MM.1S (cell line): ENCODE measurements at regions not wholly inside any gene's neighbourhood (a gene's known extent, or its start where the extent isn't known, plus 50 kb on each side); places are given as distances from the start of the nearest gene placed in this dataset.

Experiments
- DNase-seq: peaks from one replicate; pipeline ENCODE4 v3.0.0-alpha.2; 2015
- H2AFZ ChIP-seq: fragments of 300-600 bp; sonication (generic); 2 replicates; pipeline ENCODE4 v1.6.0; 2016; ENCODE audit warnings: antibody characterized with exemption, low read length
- H3F3A ChIP-seq: fragments of 300-600 bp; sonication (generic); 2 replicates; pipeline ENCODE4 v1.6.1; 2016; ENCODE audit warnings: mild to moderate bottlenecking, antibody characterized with exemption, low read length, moderate library complexity, mixed read lengths; ENCODE audit not compliant: insufficient read depth
- H3K27ac ChIP-seq: fragments of 300-600 bp; sonication (generic); 2 replicates; pipeline ENCODE4 v1.5.1; 2016; ENCODE audit warnings: mild to moderate bottlenecking, low read length
- H3K27me3 ChIP-seq: fragments of 300-600 bp; sonication (generic); replicated peaks from 2 replicates; pipeline ENCODE4 v1.6.0; 2016; ENCODE audit warnings: low read length; ENCODE audit not compliant: insufficient read depth
- H3K36me3 ChIP-seq: fragments of 300-600 bp; sonication (generic); replicated peaks from 2 replicates; pipeline ENCODE4 v1.6.1; 2016; ENCODE audit warnings: mild to moderate bottlenecking, low read length, mixed read lengths; ENCODE audit not compliant: insufficient read depth
- H3K4me1 ChIP-seq: fragments of 300-600 bp; sonication (generic); 2 replicates; pipeline ENCODE4 v1.6.1; 2016; ENCODE audit warnings: low read length, mixed read lengths
- H3K4me2 ChIP-seq: fragments of 300-600 bp; sonication (generic); 2 replicates; pipeline ENCODE4 v1.6.0; 2016; ENCODE audit warnings: low read depth, low read length
- H3K4me3 ChIP-seq: fragments of 300-600 bp; sonication (generic); 2 replicates; pipeline ENCODE4 v1.5.1; 2016; ENCODE audit warnings: low read length, mixed read lengths
- H3K79me2 ChIP-seq: fragments of 300-600 bp; sonication (generic); 2 replicates; pipeline ENCODE4 v1.6.1; 2016; ENCODE audit warnings: mixed run types, low read length, mixed read lengths
- H3K9ac ChIP-seq: fragments of 300-600 bp; sonication (generic); 2 replicates; pipeline ENCODE4 v1.6.1; 2016; ENCODE audit warnings: low read length, mixed read lengths
- H3K9me2 ChIP-seq: fragments of 300-600 bp; sonication (generic); replicated peaks from 2 replicates; pipeline ENCODE4 v1.6.1; 2016; ENCODE audit warnings: mild to moderate bottlenecking, low read length, mixed read lengths; ENCODE audit not compliant: insufficient read depth
- H3K9me3 ChIP-seq: fragments of 300-600 bp; sonication (generic); replicated peaks from 2 replicates; pipeline ENCODE4 v1.6.1; 2016; ENCODE audit warnings: mild to moderate bottlenecking, low read length, mixed read lengths; ENCODE audit not compliant: insufficient read depth
- H4K20me1 ChIP-seq: fragments of 300-600 bp; sonication (generic); 2 replicates; pipeline ENCODE4 v1.6.1; 2016; ENCODE audit warnings: mild to moderate bottlenecking, low read length, moderate library complexity, mixed read lengths; ENCODE audit not compliant: insufficient read depth
- EZH2 ChIP-seq: fragments of 300-600 bp; sonication (generic); optimal IDR thresholded peaks from 2 replicates; pipeline ENCODE3; 2017; ENCODE audit warnings: low read depth, mild to moderate bottlenecking, antibody characterized with exemption, low read length, mixed read lengths
- EZH2phosphoT487 ChIP-seq: fragments of 300-600 bp; sonication (generic); IDR thresholded peaks from 2 replicates; pipeline ENCODE4 v1.6.1; 2018; ENCODE audit warnings: antibody characterized with exemption, low read length
- TF ChIP-seq, protein P1 (sequence below): fragments of 300-600 bp; sonication (generic); IDR thresholded peaks from 2 replicates; pipeline ENCODE4 v1.5.1; 2016; ENCODE audit warnings: antibody characterized with exemption, low read length, mixed read lengths

DNA sequence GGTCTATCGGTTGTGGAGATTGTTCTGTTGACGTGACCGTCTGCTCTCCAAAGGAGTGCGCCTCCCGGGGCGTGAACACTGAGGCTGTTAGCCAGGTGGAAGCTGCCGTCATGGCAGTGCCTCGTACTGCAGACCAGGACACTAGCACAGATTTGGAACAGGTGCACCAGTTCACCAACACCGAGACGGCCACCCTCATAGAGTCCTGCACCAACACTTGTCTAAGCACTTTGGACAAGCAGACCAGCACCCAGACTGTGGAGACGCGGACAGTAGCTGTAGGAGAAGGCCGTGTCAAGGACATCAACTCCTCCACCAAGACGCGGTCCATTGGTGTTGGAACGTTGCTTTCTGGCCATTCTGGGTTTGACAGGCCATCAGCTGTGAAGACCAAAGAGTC, 128.9 kb upstream of the DMRT1 start:
- Histone ChIP-seq H3K4me1 (0 out of 2 replicates have a peak, but pooled peaks cover 9% of the 10 kb centered on the region), H3K36me3 (peaks cover 19% of the 10 kb centered on the region), H3K4me2 (no peak overlapping the region), H3K9me3 (no peaks in the 10 kb centered on the region), H3K4me3 (no peak overlapping the region), H2AFZ (no peak overlapping the region), H3K79me2 (peaks cover 94% of the 10 kb centered on the region), H3K27me3 (no peaks in the 10 kb centered on the region), H3K9me2 (no peaks in the 10 kb centered on the region), H3F3A (peaks cover 5% of the 10 kb centered on the region; the same call in 1 of the 2 replicates), H3K27ac (no peak overlapping the region), H3K9ac (no peak overlapping the region), H4K20me1 (no peaks in the 10 kb centered on the region; the same call in 1 of the 2 replicates)
- no peak for DNase-seq
- TF ChIP-seq EZH2phosphoT487 (no peak), EZH2 (no peak)
- TF ChIP-seq, protein P1, sequence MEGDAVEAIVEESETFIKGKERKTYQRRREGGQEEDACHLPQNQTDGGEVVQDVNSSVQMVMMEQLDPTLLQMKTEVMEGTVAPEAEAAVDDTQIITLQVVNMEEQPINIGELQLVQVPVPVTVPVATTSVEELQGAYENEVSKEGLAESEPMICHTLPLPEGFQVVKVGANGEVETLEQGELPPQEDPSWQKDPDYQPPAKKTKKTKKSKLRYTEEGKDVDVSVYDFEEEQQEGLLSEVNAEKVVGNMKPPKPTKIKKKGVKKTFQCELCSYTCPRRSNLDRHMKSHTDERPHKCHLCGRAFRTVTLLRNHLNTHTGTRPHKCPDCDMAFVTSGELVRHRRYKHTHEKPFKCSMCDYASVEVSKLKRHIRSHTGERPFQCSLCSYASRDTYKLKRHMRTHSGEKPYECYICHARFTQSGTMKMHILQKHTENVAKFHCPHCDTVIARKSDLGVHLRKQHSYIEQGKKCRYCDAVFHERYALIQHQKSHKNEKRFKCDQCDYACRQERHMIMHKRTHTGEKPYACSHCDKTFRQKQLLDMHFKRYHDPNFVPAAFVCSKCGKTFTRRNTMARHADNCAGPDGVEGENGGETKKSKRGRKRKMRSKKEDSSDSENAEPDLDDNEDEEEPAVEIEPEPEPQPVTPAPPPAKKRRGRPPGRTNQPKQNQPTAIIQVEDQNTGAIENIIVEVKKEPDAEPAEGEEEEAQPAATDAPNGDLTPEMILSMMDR: no peak

DNA sequence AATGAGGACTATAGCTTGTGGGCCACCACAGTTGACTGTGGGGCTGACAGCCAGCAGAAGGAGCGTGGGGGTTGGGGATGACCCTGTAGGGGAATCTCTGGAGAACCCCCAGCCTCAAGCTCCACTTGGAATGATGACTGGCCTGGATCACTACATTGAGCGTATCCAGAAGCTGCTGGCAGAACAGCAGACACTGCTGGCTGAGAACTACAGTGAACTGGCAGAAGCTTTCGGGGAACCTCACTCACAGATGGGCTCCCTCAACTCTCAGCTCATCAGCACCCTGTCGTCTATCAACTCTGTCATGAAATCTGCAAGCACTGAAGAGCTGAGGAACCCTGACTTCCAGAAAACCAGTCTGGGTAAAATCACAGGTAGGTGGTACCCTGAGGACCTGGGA, 128.4 kb upstream of the DMRT1 start:
- Histone ChIP-seq H3K9me2 (no peaks in the 10 kb centered on the region), H3K4me1 (0 out of 2 replicates have a peak, but pooled peaks cover 9% of the 10 kb centered on the region), H3K27ac (no peak overlapping the region), H4K20me1 (no peaks in the 10 kb centered on the region; the same call in 1 of the 2 replicates), H3K9me3 (no peaks in the 10 kb centered on the region), H3K79me2 (peaks cover 97% of the 10 kb centered on the region), H3K4me2 (peak overlapping the region; percentile 16; the same call in 1 of the 2 replicates), H3F3A (peaks cover 4% of the 10 kb centered on the region; the same call in 1 of the 2 replicates), H3K9ac (no peak overlapping the region), H3K4me3 (no peak overlapping the region), H3K36me3 (peaks cover 19% of the 10 kb centered on the region), H2AFZ (no peak overlapping the region), H3K27me3 (no peaks in the 10 kb centered on the region)
- DNase-seq: no peak
- no peak for TF ChIP-seq EZH2phosphoT487
- TF ChIP-seq EZH2: no peak
- TF ChIP-seq, protein P1: no peak

DNA sequence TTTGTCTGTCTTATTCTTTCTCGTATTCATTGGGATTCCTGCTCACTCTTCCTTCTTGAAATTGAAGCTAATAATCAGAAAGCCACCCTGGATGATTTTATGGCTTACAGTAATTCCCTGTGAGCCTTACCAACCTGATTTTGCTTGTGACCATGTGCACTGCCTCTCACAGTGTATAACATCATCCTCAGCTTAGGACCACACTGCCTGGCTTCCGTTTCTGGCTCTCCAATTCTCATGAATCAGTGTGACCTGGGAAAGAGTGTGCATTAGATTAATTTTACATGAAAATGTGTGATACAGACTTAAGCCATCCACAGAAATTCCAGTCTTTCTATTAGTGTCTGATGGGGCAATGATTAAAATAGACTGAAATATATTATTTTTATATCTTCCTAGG, 126.8 kb upstream of the DMRT1 start:
- Histone ChIP-seq H3K9me3 (no peaks in the 10 kb centered on the region), H3K9me2 (no peaks in the 10 kb centered on the region), H3K9ac (no peak overlapping the region), H3F3A (no peaks in the 10 kb centered on the region), H3K4me3 (no peak overlapping the region), H3K27ac (no peak overlapping the region), H3K4me2 (peak overlapping the region; percentile 7; the same call in 1 of the 2 replicates), H2AFZ (no peak overlapping the region), H3K36me3 (peaks cover 19% of the 10 kb centered on the region), H3K4me1 (0 out of 2 replicates have a peak, but pooled peaks cover 4% of the 10 kb centered on the region), H4K20me1 (no peaks in the 10 kb centered on the region; the same call in 1 of the 2 replicates), H3K27me3 (no peaks in the 10 kb centered on the region), H3K79me2 (peaks cover 87% of the 10 kb centered on the region)
- DNase-seq: no peak
- TF ChIP-seq, protein P1: no peak
- TF ChIP-seq EZH2phosphoT487 (no peak), EZH2 (no peak)
